HG02943 (cell line): ENCODE measurements at regions not wholly inside any gene's neighbourhood (a gene's known extent, or its start where the extent isn't known, plus 50 kb on each side); places are given as distances from the start of the nearest gene placed in this dataset.

Source experiments
- ATAC-seq: cut with Tn5 transposase; IDR thresholded peaks from one replicate; pipeline ENCODE4 v1.9.1; 2021; ENCODE audit warnings: mild to moderate bottlenecking, low read depth, moderate library complexity; ENCODE audit not compliant: unreplicated experiment

DNA sequence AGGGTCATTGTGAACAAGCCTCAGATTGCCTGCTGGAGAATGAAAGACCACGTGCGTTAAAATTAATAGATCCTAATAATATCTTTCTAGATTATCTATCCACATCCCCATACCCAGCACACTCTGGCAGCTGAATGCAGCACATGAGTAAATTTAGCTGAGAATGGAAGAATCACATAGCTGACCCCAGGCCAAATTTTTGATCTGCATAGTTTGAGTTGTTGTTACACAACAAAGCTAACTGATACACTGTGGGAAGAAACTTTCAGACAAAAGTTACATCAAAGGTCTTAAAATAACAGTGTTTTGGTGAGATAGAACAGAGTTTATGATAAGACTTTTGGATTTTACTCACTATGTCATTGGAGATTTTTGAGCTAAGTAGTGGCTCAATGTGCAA, 72.4 kb upstream of the ANXA10 start:
- no peak for ATAC-seq

DNA sequence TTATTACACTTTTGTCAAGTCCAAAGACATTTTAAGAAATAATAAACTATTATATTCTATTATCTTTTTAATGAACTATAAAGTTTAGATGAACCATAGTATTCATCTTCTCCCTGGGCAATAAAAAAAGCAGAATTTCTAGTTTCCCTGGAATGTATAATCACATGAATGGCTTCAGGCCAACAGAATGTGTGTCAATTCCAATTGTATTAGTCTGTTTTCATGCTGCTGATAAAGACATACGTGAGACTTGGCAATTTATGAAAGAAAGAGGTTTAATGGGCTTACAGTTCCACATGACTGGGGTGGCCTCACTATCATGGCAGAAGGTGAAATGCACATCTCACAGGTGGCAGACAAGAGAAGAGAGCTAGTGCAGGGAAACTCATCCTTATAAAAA, 70.7 kb upstream of the ANXA10 start:
- ATAC-seq = no peak

DNA sequence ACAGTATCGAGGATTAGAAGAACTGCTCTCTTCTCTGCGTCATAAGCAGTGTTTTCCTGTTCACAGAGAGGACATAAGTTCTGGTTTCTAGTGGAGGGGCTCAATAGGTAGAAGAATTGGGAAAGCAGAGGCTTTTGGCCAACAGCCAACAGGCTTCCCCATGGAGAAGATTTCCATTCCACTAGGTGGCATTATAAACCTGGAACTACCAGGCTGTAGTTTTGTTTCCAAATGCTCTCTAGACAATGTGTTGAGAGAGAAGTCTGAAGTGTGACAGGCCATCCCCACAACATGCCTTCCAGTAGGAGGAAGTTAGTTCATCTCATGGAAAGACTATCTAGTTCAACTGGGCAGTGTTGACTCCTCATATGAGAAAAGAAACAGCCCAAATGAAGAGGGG, 63.8 kb upstream of the ANXA10 start:
- ATAC-seq = no peak

DNA sequence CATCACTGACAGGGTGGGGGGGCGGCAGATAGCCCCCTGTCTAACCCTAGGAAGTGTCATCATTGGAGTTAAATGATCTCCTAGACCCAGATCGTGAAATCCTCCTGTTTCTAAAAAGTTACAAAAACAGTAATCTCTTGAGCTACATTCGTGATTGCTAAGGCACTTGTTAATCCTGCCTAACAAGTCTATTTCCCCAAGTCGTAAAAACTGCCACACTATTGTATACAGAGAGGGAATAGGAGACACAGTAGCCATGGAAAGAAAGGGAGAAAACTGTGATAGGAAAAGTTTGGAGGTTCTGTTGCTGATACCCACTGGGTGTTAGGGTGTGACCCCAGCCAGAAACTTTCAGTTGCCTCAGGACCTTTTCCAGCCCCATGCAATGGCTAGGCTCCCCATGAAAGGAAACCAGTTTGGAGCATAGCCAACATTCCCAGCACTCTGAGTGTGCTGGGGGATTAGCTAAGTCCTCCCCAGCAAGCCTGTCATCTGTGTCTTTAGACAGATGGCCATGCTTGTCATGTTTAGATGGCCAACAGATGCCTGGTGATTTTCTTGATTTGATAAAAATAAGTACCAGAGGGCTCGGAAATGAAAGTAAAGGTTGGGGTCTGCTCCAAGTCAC, 63.3 kb upstream of the ANXA10 start:
- no peak for ATAC-seq

DNA sequence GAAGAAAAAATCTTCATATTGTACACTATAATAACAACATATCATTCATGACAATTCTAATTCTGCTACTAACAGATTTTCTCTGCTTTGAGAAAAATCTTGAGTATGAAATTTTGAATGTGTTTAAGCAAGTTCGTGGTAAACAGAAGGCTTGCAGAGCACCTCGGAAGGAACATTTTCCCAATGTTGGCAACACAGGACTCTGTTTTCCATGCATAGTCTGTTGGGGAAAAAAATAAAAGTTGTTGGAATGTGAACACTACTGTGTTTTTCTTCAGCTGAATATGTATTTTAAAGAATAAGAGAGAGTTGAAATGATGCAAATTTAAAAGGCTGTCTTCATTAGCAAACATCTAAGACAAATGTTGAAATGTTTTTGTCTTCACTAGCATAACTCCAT, 54.7 kb upstream of the ANXA10 start:
- ATAC-seq = no peak

DNA sequence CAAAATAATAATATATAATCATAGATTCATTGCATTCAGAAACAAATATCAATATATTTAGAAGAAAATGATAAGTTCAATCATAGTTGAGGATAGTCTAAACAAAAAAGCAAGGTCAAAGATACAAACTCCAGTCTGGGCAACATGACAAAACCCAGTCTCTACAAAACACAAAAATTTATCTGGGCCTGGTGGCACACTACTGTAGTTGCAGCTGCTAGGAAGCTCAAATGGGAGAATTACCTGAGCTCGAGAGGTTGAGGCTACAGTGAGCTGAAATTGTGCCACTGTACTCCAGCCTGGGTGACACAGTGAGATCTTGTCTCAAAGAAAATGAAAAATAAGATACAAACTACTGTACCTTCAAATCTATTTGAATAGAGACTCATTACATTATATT, 52.7 kb upstream of the ANXA10 start:
- no peak for ATAC-seq
